ENCODE measurements at regions not wholly inside any gene's neighbourhood (a gene's known extent, or its start where the extent isn't known, plus 50 kb on each side); places are given as distances from the start of the nearest gene placed in this dataset.
A peak's percentile ranks its signal among the peaks of the same experiment; 100 is the strongest.
"Not testable (repeated sequence)": the region's sequence is repeated elsewhere in the genome, so short reads cannot be mapped to it uniquely, and the experiment has no call there.

GRCh38 chr21:14753466-14754258, 207.5 kb upstream of the SAMSN1 start:
- no peak for DNase-seq

DNA sequence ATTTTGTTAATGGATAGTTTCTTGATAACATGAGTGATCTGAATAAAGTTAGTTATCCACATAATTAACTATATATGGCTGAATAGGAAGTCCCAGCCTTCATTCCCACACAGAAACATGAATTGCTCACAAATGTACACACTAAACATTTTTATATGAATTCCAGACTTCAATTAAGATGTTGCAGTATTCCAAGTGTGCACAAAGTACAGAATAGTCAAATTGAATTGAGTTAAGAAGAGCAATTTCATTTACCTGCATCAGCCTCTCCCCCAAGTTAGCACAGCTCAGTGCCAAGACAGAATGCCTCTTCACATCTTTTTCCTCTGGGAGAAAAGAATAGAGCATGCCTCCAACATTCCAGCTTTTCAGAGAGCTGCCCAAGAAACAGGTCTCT, 207.0 kb upstream of the SAMSN1 start:
- DNase-seq, result no peak

- DNase-seq, result no peak
These were observed 206.3 kb upstream of the SAMSN1 start for GRCh38 chr21:14752345-14752909.

- DNase-seq, result no peak
These were observed 205.7 kb upstream of the SAMSN1 start for GRCh38 chr21:14751602-14752344.

DNA sequence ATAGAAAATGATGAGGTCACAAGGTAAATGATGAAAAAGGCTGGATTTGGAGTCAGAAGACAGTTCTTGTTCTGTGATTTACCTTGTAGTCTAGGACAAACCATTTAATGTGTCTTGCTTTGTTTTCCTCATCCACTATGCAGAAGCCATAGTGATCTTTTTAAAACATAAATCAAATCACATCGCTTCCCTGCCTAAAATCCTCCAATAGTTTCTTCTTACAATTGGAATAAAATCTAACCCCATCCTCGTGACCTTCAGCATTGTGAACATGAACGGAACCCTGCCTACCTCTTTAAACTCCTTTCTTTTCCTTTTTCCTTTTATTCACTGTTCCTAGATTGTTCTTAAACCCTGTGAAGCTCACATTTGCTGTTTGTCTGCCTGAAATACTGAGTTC, 204.9 kb upstream of the SAMSN1 start:
- no peak for DNase-seq

DNA sequence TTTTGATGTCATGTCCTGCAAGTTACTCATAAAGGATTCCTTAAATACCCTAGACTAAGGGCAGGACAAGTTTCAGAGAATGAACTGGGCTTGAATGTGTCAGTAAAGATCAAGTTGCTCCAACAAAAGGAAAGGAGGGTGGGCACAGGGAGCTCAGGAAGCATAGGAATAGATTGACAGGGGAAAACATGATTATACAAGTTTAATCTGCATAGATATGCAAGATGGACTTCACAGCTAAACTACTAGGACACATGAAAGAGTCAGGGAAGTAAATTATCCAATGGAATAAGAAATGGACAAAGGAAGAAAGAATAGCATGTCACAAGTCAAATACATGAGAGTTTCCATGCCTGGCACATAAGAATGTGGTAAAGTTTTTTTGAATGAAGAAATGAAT, 203.9 kb upstream of the SAMSN1 start:
- no peak for DNase-seq

DNA sequence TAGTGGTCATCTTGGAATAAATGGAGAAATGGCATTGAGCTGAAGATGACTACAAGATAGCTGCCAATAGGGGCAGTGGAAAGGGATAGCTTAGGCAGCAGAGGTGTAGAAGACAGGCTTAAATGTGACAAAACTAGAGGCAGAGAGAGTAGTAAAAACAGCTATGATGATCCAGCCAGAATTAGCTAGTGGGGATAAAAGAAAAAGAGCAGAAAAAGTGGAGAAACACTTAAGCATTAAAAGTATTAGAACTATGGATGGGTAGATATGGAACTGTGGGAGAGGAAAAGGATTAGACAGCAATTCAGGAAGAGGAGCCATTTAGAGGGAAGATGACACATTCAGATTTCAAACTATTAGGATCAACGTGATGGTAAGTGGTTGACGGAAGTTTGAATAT, 202.5 kb upstream of the SAMSN1 start:
- no peak for DNase-seq

- DNase-seq, result no peak
These were observed 198.3 kb upstream of the SAMSN1 start for GRCh38 chr21:14744368-14744767.

DNA sequence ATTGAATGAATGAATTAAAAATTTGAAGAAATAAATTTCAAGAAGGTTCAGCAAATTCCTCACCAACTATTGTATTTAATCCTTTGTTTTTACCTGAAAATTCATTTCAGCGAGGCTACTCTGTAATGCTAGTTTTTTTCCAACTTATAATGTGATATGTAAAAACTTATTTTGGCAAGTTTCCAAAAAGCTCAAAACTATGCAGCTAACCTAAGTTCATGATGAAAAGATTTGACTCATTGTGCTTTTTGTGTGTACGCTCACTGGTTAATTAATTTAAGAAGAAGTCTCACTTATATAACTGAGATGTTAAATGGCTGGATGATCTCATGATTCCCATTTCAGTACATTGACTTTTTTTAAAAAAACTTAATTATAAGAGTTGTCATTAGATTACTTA, 196.0 kb upstream of the SAMSN1 start:
- no peak for DNase-seq

GRCh38 chr21:14741256-14741655, 195.1 kb upstream of the SAMSN1 start:
- DNase-seq, result no peak

DNA sequence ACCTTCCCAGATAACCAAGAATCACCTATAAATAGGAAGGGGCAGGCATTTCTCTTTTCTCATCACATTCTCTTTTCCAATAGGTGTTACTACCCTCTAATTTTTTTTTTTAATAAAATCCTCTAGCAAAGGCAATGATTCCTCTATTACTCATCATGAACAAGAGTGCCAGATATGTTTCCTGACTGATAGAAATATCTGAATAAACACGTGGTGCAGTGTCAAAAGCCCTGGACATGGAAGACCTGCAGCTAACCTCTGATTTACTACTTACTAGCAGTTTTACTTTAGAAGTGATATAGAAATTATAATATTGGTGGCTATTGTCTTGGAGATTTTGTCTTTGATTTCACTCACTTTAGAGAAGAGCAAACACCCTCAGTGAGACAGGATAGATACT, 194.6 kb upstream of the SAMSN1 start:
- DNase-seq, result no peak

DNA sequence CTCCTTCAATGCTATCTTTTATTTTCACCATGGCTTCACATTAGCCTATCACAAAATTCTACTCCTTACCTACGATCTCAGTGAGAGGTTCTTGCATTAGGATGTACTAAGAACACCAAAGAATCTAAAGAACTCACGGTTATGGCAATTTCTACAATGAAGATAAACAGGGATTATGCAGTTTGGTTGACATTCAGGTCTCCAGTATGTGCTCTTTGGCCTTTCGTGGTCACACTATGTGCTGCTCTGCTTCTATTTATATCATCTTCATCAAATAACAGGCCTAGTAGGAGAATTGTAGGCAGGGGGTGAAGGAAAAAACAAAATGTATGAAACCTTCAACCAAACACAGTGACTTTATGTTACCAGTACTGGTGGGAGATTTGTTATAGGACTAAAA, 194.0 kb upstream of the SAMSN1 start:
- no peak for DNase-seq

DNA sequence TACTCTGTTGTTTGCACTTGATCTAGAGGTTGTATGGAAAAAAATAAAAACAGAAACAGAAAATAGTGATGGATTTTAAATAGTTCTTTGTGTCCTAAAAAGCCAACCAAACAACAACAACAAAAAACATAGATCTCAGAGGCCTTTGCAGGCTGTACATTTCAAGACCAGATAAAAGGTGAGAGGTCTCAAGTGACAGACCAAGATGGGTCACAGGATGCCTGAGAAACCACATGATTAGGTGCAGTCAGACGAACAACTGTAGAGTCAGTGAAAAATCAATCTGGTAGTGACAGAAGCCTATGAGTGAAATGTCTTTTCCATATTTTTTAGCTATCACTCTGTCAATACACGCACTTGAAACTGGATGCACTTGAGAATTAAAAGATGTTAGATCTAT, 193.5 kb upstream of the SAMSN1 start:
- no peak for DNase-seq

DNA sequence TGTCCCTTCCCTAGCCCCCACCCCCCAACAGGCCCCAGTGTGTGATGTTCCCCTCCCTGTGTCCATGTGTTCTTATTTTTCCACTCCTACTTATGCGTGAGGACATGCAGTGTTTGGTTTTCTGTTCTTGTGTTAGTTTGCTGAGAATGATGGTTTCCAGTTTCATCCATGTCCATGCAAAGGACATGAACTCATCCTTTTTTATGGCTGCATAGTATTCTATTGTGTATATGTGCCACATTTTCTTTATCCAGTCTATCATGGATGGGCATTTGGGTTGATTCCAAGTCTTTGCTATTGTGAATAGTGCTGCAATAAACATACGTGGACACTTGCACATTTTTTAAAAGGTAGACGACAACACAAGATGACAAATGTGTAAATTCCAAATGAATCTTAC, 192.5 kb upstream of the SAMSN1 start:
- DNase-seq, result not testable (repeated sequence)

- DNase-seq, result peak; percentile 3
These were observed 191.8 kb upstream of the SAMSN1 start for GRCh38 chr21:14737922-14738321.

DNA sequence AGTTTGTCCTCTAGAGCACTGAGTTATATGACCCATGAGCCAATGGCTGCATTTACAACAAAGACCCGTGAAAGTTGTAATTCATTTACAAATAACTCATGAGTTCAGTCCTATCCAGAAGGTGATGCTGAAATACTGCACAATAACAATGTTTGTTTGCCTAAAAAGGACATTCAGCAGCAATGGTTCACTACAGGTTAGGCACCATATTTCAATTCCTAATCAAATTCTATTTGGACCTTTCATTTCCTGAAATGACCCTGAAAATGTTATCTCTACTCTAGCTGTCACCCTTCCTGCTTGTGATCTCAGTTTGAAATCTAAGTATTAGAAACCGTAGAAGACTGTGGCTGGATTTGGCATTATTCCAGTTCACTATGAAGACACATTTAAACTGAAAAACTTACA, 191.2 kb upstream of the SAMSN1 start:
- DNase-seq, result no peak

GRCh38 chr21:14736672-14737071, 190.6 kb upstream of the SAMSN1 start:
- DNase-seq, result no peak

DNA sequence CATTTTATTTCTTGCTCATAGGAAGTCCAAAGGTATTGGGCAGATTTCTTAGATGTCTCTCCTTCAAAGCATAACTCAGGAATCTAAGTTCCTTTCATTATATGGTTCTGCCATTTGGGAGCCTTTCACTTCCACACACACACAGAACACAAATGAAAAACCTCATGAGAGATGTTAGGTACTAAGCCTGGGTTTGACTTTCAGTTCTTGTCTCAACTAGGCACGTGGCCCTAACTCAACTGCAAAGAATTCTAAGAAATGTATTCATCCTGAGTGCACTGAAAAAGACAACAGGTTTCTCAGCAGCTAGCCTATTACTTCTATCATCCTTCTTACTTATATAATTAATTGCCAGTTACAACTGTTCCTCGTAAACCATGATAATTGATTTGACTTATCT, 190.0 kb upstream of the SAMSN1 start:
- DNase-seq, result no peak

GRCh38 chr21:14734833-14735232, 188.7 kb upstream of the SAMSN1 start:
- DNase-seq, result no peak

DNA sequence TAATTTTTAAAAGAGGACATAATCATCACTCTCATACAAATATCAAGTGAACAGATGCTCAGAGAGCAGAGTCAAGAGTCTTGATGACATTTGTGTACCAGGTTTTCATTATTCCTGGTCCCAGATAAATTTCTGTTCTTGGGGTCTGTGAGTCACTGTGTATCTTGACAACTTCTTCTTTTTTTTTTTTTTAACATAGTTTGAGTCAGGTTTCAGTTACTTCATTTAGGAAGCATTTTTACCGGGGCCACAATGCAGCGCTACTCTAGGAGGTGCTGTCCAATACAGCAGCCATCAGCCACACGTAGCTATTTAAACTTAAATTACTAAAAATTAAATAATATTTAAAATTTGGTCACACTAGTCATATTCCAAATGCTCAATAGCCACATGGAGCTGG, 188.1 kb upstream of the SAMSN1 start:
- DNase-seq, result no peak

DNA sequence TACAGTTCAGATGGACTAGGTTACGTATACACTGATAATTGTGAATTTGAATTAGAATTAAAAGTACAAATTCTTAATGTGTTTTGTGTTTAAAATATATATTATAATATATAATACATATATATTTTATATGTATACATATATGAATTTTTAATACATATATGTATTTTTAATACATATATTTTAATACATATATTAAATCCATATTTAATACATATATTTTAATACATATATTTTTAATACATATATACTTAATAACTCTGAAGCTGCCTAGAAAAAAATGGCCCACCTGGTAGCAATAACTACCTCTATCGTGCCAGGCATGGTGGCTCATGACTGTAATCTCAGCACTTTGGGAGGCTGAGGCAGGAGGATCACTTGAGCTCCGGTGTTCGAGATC, 179.1 kb upstream of the SAMSN1 start:
- DNase-seq, result no peak

DNA sequence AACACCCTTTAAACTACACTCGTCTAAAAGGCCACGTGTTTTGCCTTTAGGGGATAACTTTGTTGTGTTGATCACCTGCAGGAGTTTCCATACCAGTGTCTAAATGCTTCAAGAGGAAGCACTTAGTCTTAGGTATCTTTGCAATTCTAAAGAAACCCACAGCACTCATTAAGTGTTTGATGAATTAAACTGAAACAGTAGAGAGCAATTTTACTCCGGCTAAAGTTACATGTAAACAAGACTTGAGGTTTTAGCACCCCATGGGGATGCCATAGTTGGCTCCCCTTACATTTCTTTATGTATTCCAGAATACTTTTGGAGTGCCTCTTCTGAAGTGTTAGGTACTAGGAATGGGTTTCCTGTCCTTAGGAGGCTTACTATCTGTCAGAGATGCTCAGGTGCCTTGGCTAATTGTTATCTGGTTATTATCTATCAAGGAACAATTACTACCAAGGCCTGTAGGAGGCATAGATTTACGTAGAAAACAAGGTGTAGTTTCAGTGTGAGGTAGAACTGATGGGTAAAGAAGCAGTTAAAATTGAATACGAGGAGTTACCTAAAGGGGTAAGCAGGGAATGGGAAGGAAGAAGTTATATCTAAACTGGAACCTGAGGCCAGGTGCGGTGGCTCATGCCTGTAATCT, 176.8 kb upstream of the SAMSN1 start:
- DNase-seq, result no peak

DNA sequence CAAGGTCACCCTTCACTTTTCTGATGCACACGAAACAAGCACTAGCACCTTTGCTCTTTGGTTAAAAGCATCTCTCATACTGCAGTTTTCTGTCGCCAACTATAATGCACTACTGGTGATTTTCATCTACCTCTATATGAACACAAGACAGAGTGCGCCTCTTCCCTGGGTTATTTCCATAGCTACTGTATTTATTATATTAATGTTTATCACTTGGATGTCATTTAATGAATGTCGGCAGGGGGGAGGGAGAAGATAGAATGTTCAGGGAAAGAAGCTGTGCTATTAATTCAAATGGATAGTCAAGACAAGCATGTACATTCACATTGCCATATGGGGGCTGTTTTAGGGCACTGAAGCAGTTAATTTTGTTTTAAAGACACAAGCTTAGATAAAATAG, 174.1 kb upstream of the SAMSN1 start:
- DNase-seq, result no peak

DNA sequence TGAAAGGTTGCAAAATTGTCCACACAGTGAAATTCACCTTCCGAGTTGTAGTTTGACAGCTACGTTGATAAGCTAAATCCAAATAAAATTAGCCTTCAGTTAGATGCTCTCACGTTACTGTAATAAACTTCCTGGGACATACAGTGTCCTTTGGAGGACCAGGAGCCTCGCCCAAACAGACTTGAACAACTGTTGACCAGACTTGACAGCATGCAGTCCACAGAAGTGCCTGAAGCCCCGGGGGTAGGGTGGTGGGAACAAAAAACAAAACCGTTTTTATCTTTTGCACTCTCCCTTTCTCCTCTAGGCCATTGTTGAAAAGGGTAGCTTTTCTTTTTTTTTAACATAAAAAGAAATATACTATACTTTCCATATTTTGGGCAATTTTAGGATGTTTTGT, 172.8 kb upstream of the SAMSN1 start:
- no peak for DNase-seq
